Neural progenitor cell (in vitro differentiated cells): ENCODE measurements at regions not wholly inside any gene's neighbourhood (a gene's known extent, or its start where the extent isn't known, plus 50 kb on each side); places are given as distances from the start of the nearest gene placed in this dataset.

Experiments
- DNase-seq: peaks from one replicate; pipeline ENCODE4 v3.0.0-alpha.2; 2016; ENCODE audit warnings: low spot score
- H2AFZ ChIP-seq: fragments of 200-600 bp; sonication (generic); replicated peaks from 2 replicates; pipeline ENCODE4 v1.6.1; 2016; ENCODE audit warnings: antibody characterized with exemption
- H3F3A ChIP-seq: fragments of 200-600 bp; sonication (generic); 2 replicates; pipeline ENCODE4 v1.6.1; 2016; ENCODE audit warnings: antibody characterized with exemption, low read depth
- H3K27ac ChIP-seq: fragments of 200-600 bp; sonication (generic); 2 replicates; pipeline ENCODE4 v1.5.1; 2016; ENCODE audit warnings: mild to moderate bottlenecking
- H3K27me3 ChIP-seq: fragments of 200-600 bp; sonication (generic); 2 replicates; pipeline ENCODE4 v1.6.1; 2016; ENCODE audit warnings: mild to moderate bottlenecking, moderate library complexity
- H3K36me3 ChIP-seq: fragments of 200-600 bp; sonication (generic); 2 replicates; pipeline ENCODE4 v1.5.1; 2016
- H3K4me1 ChIP-seq: fragments of 200-600 bp; sonication (generic); 2 replicates; pipeline ENCODE4 v1.6.1; 2016; ENCODE audit warnings: mixed run types
- H3K4me2 ChIP-seq: fragments of 200-600 bp; sonication (generic); 2 replicates; pipeline ENCODE4 v1.6.1; 2016
- H3K4me3 ChIP-seq: fragments of 200-600 bp; sonication (generic); 2 replicates; pipeline ENCODE4 v1.5.1; 2016
- H3K79me2 ChIP-seq: fragments of 200-600 bp; sonication (generic); 2 replicates; pipeline ENCODE4 v1.6.1; 2016; ENCODE audit warnings: low read depth
- H3K9ac ChIP-seq: fragments of 200-600 bp; sonication (generic); 2 replicates; pipeline ENCODE4 v1.6.1; 2016
- H3K9me3 ChIP-seq: fragments of 200-600 bp; sonication (generic); 2 replicates; pipeline ENCODE4 v1.5.1; 2016; ENCODE audit warnings: low read depth
- H4K20me1 ChIP-seq: fragments of 200-600 bp; sonication (generic); 2 replicates; pipeline ENCODE4 v1.6.1; 2016; ENCODE audit warnings: low read depth
- H3K27ac Mint-ChIP-seq: 3 replicates; pipeline ENCODE4 v1.8.0; 2021; ENCODE audit warnings: mixed read lengths
- H3K27me3 Mint-ChIP-seq: 2 replicates; pipeline ENCODE4 v1.8.0; 2022; ENCODE audit warnings: low read depth, mild to moderate bottlenecking, inconsistent platforms, moderate library complexity, mixed read lengths; ENCODE audit not compliant: insufficient read depth
- H3K36me3 Mint-ChIP-seq: 3 replicates; pipeline ENCODE4 v1.8.0; 2021; ENCODE audit warnings: mixed read lengths
- H3K4me1 Mint-ChIP-seq: 3 replicates; pipeline ENCODE4 v1.8.0; 2021; ENCODE audit warnings: mixed read lengths
- H3K4me3 Mint-ChIP-seq: 3 replicates; pipeline ENCODE4 v1.8.0; 2021; ENCODE audit warnings: mild to moderate bottlenecking, moderate library complexity, mixed read lengths
- H3K9me3 Mint-ChIP-seq: 3 replicates; pipeline ENCODE4 v1.8.0; 2020; ENCODE audit warnings: mixed read lengths
- EZH2 ChIP-seq: fragments of 200-600 bp; sonication (generic); IDR thresholded peaks from 2 replicates; pipeline ENCODE4 v1.6.1; 2017; ENCODE audit warnings: antibody characterized with exemption, mild to moderate bottlenecking, moderate library complexity
- EZH2phosphoT487 ChIP-seq: fragments of 200-600 bp; sonication (generic); IDR thresholded peaks from 2 replicates; pipeline ENCODE4 v1.6.1; 2017; ENCODE audit warnings: antibody characterized with exemption
- TF ChIP-seq, protein P1 (sequence below): fragments of 200-600 bp; sonication (generic); IDR thresholded peaks from 2 replicates; pipeline ENCODE4 v1.5.1; 2017; ENCODE audit warnings: antibody characterized with exemption, mild to moderate bottlenecking

- H3K27ac ChIP-seq, result no peak overlapping the region
- TF ChIP-seq EZH2 (no peak), EZH2phosphoT487 (no peak)
- TF ChIP-seq, protein P1, sequence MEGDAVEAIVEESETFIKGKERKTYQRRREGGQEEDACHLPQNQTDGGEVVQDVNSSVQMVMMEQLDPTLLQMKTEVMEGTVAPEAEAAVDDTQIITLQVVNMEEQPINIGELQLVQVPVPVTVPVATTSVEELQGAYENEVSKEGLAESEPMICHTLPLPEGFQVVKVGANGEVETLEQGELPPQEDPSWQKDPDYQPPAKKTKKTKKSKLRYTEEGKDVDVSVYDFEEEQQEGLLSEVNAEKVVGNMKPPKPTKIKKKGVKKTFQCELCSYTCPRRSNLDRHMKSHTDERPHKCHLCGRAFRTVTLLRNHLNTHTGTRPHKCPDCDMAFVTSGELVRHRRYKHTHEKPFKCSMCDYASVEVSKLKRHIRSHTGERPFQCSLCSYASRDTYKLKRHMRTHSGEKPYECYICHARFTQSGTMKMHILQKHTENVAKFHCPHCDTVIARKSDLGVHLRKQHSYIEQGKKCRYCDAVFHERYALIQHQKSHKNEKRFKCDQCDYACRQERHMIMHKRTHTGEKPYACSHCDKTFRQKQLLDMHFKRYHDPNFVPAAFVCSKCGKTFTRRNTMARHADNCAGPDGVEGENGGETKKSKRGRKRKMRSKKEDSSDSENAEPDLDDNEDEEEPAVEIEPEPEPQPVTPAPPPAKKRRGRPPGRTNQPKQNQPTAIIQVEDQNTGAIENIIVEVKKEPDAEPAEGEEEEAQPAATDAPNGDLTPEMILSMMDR, result no peak
- H3K36me3 ChIP-seq, result no peaks in the 10 kb centered on the region
- DNase-seq, result no peak
- no peak overlapping the region for H3K9ac ChIP-seq
- Mint-ChIP-seq H3K4me1 (peaks cover 33% of the 10 kb centered on the region), H3K27me3 (peaks cover 10% of the 10 kb centered on the region), H3K27ac (no peak overlapping the region), H3K36me3 (no peaks in the 10 kb centered on the region), H3K9me3 (peaks cover 3% of the 10 kb centered on the region), H3K4me3 (no peak overlapping the region)
- H3K4me3 ChIP-seq, result no peak overlapping the region
- H3K4me2 ChIP-seq, result no peak overlapping the region
- no peaks in the 10 kb centered on the region for H3K9me3 ChIP-seq
- H3F3A ChIP-seq, result no peaks in the 10 kb centered on the region
- no peak overlapping the region for H2AFZ ChIP-seq
- H3K27me3 ChIP-seq, result no peaks in the 10 kb centered on the region
- H4K20me1 ChIP-seq, result no peaks in the 10 kb centered on the region
- peaks cover 13% of the 10 kb centered on the region for H3K4me1 ChIP-seq
- H3K79me2 ChIP-seq, result no peaks in the 10 kb centered on the region
Observed at GRCh38 chr1:220366269-220366668, 94.0 kb upstream of the RAB3GAP2 start.

GRCh38 chr1:220363196-220363837, 91.1 kb upstream of the RAB3GAP2 start:
- no peaks in the 10 kb centered on the region for H3F3A ChIP-seq
- H3K27ac ChIP-seq, result no peak overlapping the region
- TF ChIP-seq, protein P1, result no peak
- TF ChIP-seq EZH2 (no peak), EZH2phosphoT487 (no peak)
- no peak overlapping the region for H3K4me2 ChIP-seq
- H3K36me3 Mint-ChIP-seq, result no peaks in the 10 kb centered on the region
- peaks cover 3% of the 10 kb centered on the region for H3K9me3 Mint-ChIP-seq
- H3K27me3 ChIP-seq, result no peaks in the 10 kb centered on the region
- H3K4me3 Mint-ChIP-seq, result peak overlapping the region; percentile 27
- peaks cover 6% of the 10 kb centered on the region for H3K4me1 ChIP-seq
- peaks cover 6% of the 10 kb centered on the region for H3K27me3 Mint-ChIP-seq
- no peaks in the 10 kb centered on the region for H3K79me2 ChIP-seq
- H2AFZ ChIP-seq, result peak overlapping the region; percentile 1
- DNase-seq, result no peak
- H3K4me3 ChIP-seq, result no peak overlapping the region
- H3K4me1 Mint-ChIP-seq, result peaks cover 19% of the 10 kb centered on the region
- no peak overlapping the region for H3K27ac Mint-ChIP-seq
- no peak overlapping the region for H3K9ac ChIP-seq
- H3K36me3 ChIP-seq, result no peaks in the 10 kb centered on the region
- no peaks in the 10 kb centered on the region for H3K9me3 ChIP-seq
- H4K20me1 ChIP-seq, result no peaks in the 10 kb centered on the region

DNA sequence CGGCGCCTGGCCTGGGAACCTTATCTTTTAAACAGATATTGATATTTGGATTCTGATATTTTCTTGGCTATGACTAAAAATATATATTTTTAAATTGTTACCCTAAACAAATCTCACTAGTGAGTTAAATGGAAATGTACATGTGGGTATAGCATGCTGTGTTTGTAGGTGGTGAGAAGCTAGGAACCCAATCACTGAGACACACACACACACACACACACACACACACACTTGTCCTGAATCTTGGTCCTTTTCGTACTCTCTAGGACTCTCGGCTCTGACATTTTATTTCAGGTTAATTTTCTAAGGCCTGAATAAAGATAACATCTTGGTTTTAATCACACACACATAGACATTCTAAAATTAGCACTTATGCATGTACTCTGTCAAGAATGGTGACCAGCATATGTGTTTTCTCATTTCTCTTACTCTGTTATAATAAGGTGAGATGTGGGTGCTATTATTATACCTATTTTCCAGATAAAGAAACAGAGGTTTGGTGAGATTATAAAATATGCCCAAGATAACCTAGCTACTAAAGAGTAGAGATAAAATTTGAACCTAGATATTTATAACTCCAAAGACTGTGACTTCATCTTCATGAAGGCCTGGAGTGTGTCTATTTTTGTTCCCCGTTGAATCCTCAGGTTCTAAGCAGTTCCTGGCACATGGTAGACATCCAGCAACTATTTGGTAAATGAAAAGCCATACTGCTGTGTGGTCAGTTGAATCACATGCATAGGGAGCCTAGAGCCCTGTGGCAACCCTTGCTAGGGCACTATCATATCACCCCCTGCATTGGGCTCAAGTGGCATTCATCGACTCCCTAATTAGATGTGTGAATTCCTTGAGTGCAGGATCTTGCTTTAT, 85.0 kb upstream of the RAB3GAP2 start:
- no peak overlapping the region for H3K9ac ChIP-seq
- Mint-ChIP-seq H3K27ac (no peak overlapping the region), H3K4me3 (no peak overlapping the region), H3K27me3 (no peaks in the 10 kb centered on the region), H3K36me3 (no peaks in the 10 kb centered on the region), H3K9me3 (no peaks in the 10 kb centered on the region), H3K4me1 (no peaks in the 10 kb centered on the region)
- H2AFZ ChIP-seq, result no peak overlapping the region
- no peak for DNase-seq
- H4K20me1 ChIP-seq, result no peaks in the 10 kb centered on the region
- no peaks in the 10 kb centered on the region for H3K27me3 ChIP-seq
- no peak overlapping the region for H3K4me3 ChIP-seq
- H3F3A ChIP-seq, result no peaks in the 10 kb centered on the region
- H3K36me3 ChIP-seq, result no peaks in the 10 kb centered on the region
- no peak overlapping the region for H3K27ac ChIP-seq
- H3K9me3 ChIP-seq, result no peaks in the 10 kb centered on the region
- no peaks in the 10 kb centered on the region for H3K4me1 ChIP-seq
- no peak overlapping the region for H3K4me2 ChIP-seq
- TF ChIP-seq EZH2 (no peak), EZH2phosphoT487 (no peak)
- TF ChIP-seq, protein P1, result no peak
- no peaks in the 10 kb centered on the region for H3K79me2 ChIP-seq
